Heart right ventricle (tissue), 16 donors: ENCODE measurements at regions not wholly inside any gene's neighbourhood (a gene's known extent, or its start where the extent isn't known, plus 50 kb on each side); places are given as distances from the start of the nearest gene placed in this dataset.

Experiments used
- ATAC-seq, 8 donors: fragments of 200-7000 bp; cut with Tn5 transposase; one replicate each; pipeline ENCODE4 v1.9.1; 2020; ENCODE audit warnings: mild to moderate bottlenecking in 8 of 8, moderate library complexity in 8 of 8, moderate number of reproducible peaks in 1 of 8
- DNase-seq, 2 donors: peaks; one replicate each; pipeline ENCODE4 v3.0.0-alpha.2; 2020
- H3K27ac ChIP-seq, 10 donors: fragments of 200-600 bp; sonication (generic) in 2 of 10; one replicate each; pipeline versions ENCODE4 v1.5.0 to v1.8.0; 2020 to 2022; ENCODE audit warnings: mild to moderate bottlenecking in 3 of 10
- H3K27me3 ChIP-seq, 7 donors: fragments of 200-600 bp; one replicate each; pipeline ENCODE4 v1.8.0; 2021 to 2022; ENCODE audit warnings: mild to moderate bottlenecking in 2 of 7
- H3K36me3 ChIP-seq, 9 donors: fragments of 200-600 bp; sonication (generic) in 1 of 9; one replicate each; pipeline versions ENCODE4 v1.5.0 to v1.8.0; 2020 to 2022; ENCODE audit warnings: mild to moderate bottlenecking in 2 of 9
- H3K4me1 ChIP-seq, 9 donors: fragments of 200-600 bp; sonication (generic) in 1 of 9; one replicate each; pipeline versions ENCODE4 v1.5.0 to v1.8.0; 2020 to 2022; ENCODE audit warnings: mild to moderate bottlenecking in 4 of 9
- H3K4me3 ChIP-seq, 10 donors: fragments of 200-600 bp; sonication (generic) in 2 of 10; one replicate each; pipeline versions ENCODE4 v1.5.0 to v1.8.0; 2020 to 2022; ENCODE audit warnings: mild to moderate bottlenecking in 7 of 10, moderate library complexity in 2 of 10
- H3K9me3 ChIP-seq, 11 donors: fragments of 200-600 bp in 10 of 11; sonication (generic) in 2 of 11; one replicate each; pipeline versions ENCODE4 v1.5.0 to v1.8.0; 2013 to 2022; ENCODE audit warnings: mild to moderate bottlenecking in 2 of 11, control low read depth in 1 of 11, moderate library complexity in 1 of 11
- CTCF ChIP-seq, 9 donors: fragments of 200-600 bp; sonication (generic) in 2 of 9; IDR thresholded peaks; one replicate each; pipeline versions ENCODE4 v1.5.0 to v1.8.0; 2021 to 2022; ENCODE audit warnings: antibody characterized with exemption in 9 of 9, mild to moderate bottlenecking in 5 of 9, moderate library complexity in 1 of 9
- WGBS, 2 donors: extraction: QIAGEN DNeasy Blood & Tissue Kit; methylation state at CpG; one replicate each; pipeline ENCODE4 v1.1.7; 2013; ENCODE audit warnings: inconsistent platforms in 1 of 2; 5-methylcytosine and 5-hydroxymethylcytosine counted together
- intact Hi-C, 10 donors: fragments of 100-400 bp; cut with DNase I; formaldehyde crosslinking; loops; one replicate each; pipeline versions ENCODE4 v1.11.1 to v1.14.2; 2022
- donor health status: Arrhythmogenic right ventricular cardiomyopathy.
- donor health status: ischemic (EF 13 %, LVEDD 7.1; RV severe dilation, severe dysfunction).
- donor health status: healthy with polysubstance abuse.
- donor health status: DM: no; HTN: yes; CAD: no.
- donor health status: DM: no; HTN: no; CAD: no.
- donor health status: ischemic (EF 25% LVEDD 6.9; RV normal size, moderate dysfunction).
- donor health status: ischemic (EF 25% LVEDD 5.7; RV mildly dilated, moderate dysfunction).
- donor health status: healthy.
- donor health status: DM: yes; HTN: yes; CAD: no.
- donor health status: Ischemic cardiomyopathy.
- donor health status: ischemic (EF 35%, LVEDD 5.7; RV mildly dilated, moderate dysfunction).
- donor health status: nonischemic (EF 11% LVEDD 7.7; RV severe dilation, severe dysfunction).
- donor health status: DM: yes; HTN: yes; CAD: no.
- donor health status: PGD.
- donor health status: ischemic (EF 29% LVEDD 5.4; RV normal size, mild dysfunction).
- donor health status: nonischemic (EF 23%, LVEDD 6.1; RV moderate dilation, normal function).

GRCh38 chr3:194075802-194076460 lies 60.0 kb upstream of the HES1 start:
- Histone ChIP-seq H3K9me3 (no peaks in the 10 kb centered on the region), H3K36me3 (no peaks in the 10 kb centered on the region), H3K4me3 (no peak overlapping the region), H3K27me3 (peaks cover 0 to 62% (median 11%) of the 10 kb centered on the region in 7 donors), H3K4me1 (peaks cover 0 to 16% (median 8%) of the 10 kb centered on the region in 9 donors), H3K27ac (no peak overlapping the region)
- intact Hi-C loops: loop anchor here in 2 of 10 donors (10.0 kb wide), 2 partner anchors 59 to 71 kb away; partner anchors contain the start of gene HES1 (in 1 of the 2)
- WGBS, 2 donors: 88 to 89% methylated on average over 6 of the region's 6 CpGs
- no peak for TF ChIP-seq CTCF (IDR thresholded peaks at IDR 0.05)
- no peak for DNase-seq
- no peak for ATAC-seq

GRCh38 chr3:194076475-194076874 lies 59.5 kb upstream of the HES1 start:
- no peak for ATAC-seq
- intact Hi-C loops: loop anchor here in 2 of 10 donors (10.0 kb wide), 2 partner anchors 58 to 72 kb away; partner anchors contain the start of gene HES1 (in 1 of the 2)
- TF ChIP-seq CTCF (IDR thresholded peaks at IDR 0.05): no peak

GRCh38 chr3:194077602-194078001 lies 58.3 kb upstream of the HES1 start:
- intact Hi-C loops: loop anchor here in 2 of 10 donors (10.0 kb wide), 2 partner anchors 57 to 73 kb away; partner anchors contain the start of gene HES1 (in 1 of the 2)
- Histone ChIP-seq H3K9me3 (no peaks in the 10 kb centered on the region), H3K27ac (no peak overlapping the region), H3K4me1 (peaks cover under 1 to 18% (median 8%) of the 10 kb centered on the region in 9 donors), H3K36me3 (no peaks in the 10 kb centered on the region), H3K4me3 (no peak overlapping the region), H3K27me3 (peaks cover 0 to 46% (median 5%) of the 10 kb centered on the region in 7 donors)
- DNase-seq (no peak), ATAC-seq (no peak)
- WGBS, 2 donors: 82 to 84% methylated on average over 2 of the region's 2 CpGs
- TF ChIP-seq CTCF (IDR thresholded peaks at IDR 0.05): no peak

More at GRCh38 chr3:194076475-194076874, 59.5 kb upstream of the HES1 start:
- Histone ChIP-seq H3K9me3 (no peaks in the 10 kb centered on the region), H3K36me3 (no peaks in the 10 kb centered on the region), H3K27ac (no peak overlapping the region), H3K27me3 (peaks cover 0 to 57% (median 11%) of the 10 kb centered on the region in 7 donors), H3K4me1 (peaks cover 0 to 13% (median 6%) of the 10 kb centered on the region in 9 donors), H3K4me3 (no peak overlapping the region)
- WGBS, 2 donors: 85 to 90% methylated on average over 7 of the region's 7 CpGs
- no peak for DNase-seq

GRCh38 chr3:194078045-194078821 lies 57.7 kb upstream of the HES1 start:
- Histone ChIP-seq H3K9me3 (no peaks in the 10 kb centered on the region), H3K27ac (no peak overlapping the region), H3K4me1 (peaks cover 6 to 24% (median 12%) of the 10 kb centered on the region in 9 donors), H3K4me3 (no peak overlapping the region), H3K27me3 (peaks cover 0 to 41% (median 0%) of the 10 kb centered on the region in 7 donors), H3K36me3 (no peaks in the 10 kb centered on the region)
- TF ChIP-seq CTCF (IDR thresholded peaks at IDR 0.05): no peak
- 68 to 75% methylated on average over 8 of the region's 8 CpGs for WGBS, 2 donors
- intact Hi-C loops: loop anchor here in 2 of 10 donors (10.0 kb wide), 2 partner anchors 57 to 73 kb away; partner anchors contain the start of gene HES1 (in 1 of the 2)
- no peak for ATAC-seq
- DNase-seq: no peak
